ENCODE measurements at regions not wholly inside any gene's neighbourhood (a gene's known extent, or its start where the extent isn't known, plus 50 kb on each side); places are given as distances from the start of the nearest gene placed in this dataset.

GRCh38 chr5:124342584-124342983 is 403.9 kb downstream of the ZNF608 start:
- no peak for TF ChIP-seq CTCF (IDR thresholded peaks at IDR 0.05)
- Histone ChIP-seq H3K4me3 (no peak overlapping the region), H3K27me3 (replicated peaks; ENCODE audit: insufficient read depth) (no peaks in the 10 kb centered on the region), H3K36me3 (no peaks in the 10 kb centered on the region), H3K27ac (peak overlapping the region in 1 of 2 donors; percentile 22), H3K4me1 (ENCODE audit: control insufficient read depth in 1 of 2, low read depth in 2 of 2) (peaks cover 18 to 29% of the 10 kb centered on the region in 2 donors), H3K9me3 (no peaks in the 10 kb centered on the region)
- no peak for DNase-seq (ENCODE audit: low spot score)
- ATAC-seq (ENCODE audit: insufficient number of reproducible peaks, low FRiP score, low read depth), result no peak

DNA sequence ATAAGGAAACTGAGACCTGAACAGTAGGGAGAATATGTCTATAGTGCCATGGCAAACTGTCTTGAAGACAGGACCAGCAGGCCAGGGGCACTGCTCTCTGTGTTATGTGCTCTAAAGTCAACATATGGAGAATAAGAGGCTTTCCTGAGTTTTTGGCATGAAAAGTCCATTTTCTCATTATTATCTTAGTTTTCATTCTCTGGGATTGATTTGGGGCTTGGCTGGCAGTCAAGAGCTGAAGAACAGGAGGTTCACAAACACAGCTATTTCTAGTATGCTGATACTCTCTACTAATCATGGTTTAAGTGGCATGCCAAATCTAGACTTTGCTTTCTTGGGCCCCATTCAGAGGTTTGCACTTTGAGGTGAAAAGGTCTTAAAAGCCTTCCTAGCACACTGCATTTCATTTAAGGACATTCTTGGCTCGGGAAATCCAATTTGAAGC is 404.4 kb downstream of the ZNF608 start:
- ATAC-seq (ENCODE audit: insufficient number of reproducible peaks, low FRiP score, low read depth) (no peak), DNase-seq (ENCODE audit: low spot score) (no peak)
- no peaks in the 10 kb centered on the region for H3K9me3 ChIP-seq

DNA sequence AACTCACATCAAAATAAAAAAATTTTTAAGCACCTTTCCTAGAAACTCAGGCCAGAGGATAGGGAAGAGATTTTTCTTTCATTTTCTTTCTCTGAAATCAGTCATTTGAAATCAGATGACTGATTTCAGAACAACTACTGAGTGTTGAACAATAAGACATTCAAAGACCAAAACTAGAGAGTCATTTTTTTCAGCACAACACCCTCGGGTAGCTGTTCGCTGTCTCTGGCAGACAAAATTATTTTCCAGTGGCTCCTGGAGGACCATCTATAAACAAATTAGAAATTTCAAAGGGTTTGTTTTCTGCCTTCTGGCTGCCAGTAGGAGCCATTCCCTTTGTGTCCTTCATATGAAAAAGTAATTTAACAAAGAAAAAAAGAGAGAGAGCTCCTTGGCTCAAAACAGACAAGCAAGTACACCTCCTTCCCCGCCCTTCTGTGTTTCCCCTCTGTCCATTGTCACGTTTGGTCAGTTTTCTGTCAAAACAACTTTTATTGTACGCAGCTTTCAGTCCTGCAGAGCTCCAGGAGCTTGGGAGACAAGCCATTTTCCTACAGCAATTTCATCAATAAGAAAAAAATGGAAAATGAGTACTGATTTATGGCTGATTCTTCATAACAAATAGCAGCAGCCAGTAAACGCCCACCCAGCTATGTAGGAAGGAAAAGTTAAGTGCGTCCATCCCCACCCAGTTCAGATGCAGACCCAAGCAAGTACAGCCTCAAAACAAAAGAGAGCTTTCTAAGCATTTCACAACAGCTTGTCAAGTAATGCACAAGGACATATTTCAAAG is 405.2 kb downstream of the ZNF608 start:
- H3K36me3 ChIP-seq, result no peaks in the 10 kb centered on the region
- no peak overlapping the region for H3K4me3 ChIP-seq
- no peak for DNase-seq (ENCODE audit: low spot score)
- H3K27me3 ChIP-seq (replicated peaks; ENCODE audit: insufficient read depth), result no peaks in the 10 kb centered on the region
- peaks cover 18 to 29% of the 10 kb centered on the region in 2 donors for H3K4me1 ChIP-seq (ENCODE audit: control insufficient read depth in 1 of 2, low read depth in 2 of 2)
- no peaks in the 10 kb centered on the region for H3K9me3 ChIP-seq
- no peak for TF ChIP-seq CTCF (IDR thresholded peaks at IDR 0.05)
- H3K27ac ChIP-seq, result peak overlapping the region in 1 of 2 donors; percentile 22
- ATAC-seq (ENCODE audit: insufficient number of reproducible peaks, low FRiP score, low read depth), result no peak

More for the DNA sequence above, 404.4 kb downstream of the ZNF608 start:
- Histone ChIP-seq H3K27ac (peak overlapping the region in 1 of 2 donors; percentile 22), H3K4me3 (no peak overlapping the region), H3K36me3 (no peaks in the 10 kb centered on the region), H3K27me3 (replicated peaks; ENCODE audit: insufficient read depth) (no peaks in the 10 kb centered on the region), H3K4me1 (ENCODE audit: control insufficient read depth in 1 of 2, low read depth in 2 of 2) (peaks cover 18 to 29% of the 10 kb centered on the region in 2 donors)
- TF ChIP-seq CTCF (IDR thresholded peaks at IDR 0.05), result no peak

DNA sequence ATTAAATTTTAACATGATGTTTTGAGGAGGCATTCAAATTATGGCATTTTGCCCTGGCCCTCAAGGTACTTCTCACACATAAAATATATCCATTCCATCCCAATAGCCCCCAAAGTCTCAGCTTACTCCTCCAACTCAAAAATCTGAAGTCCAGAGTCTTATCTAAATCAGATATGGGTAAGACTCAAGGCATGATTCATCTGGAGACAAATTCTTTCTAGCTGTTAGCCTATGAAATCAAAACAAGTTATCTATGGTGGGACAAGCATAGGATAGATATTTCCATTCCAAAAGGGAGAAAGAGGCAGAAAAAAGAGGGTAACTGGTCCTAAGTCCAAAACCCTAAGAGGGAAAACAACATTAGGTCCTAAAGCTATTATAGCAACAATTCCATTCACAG is 408.4 kb downstream of the ZNF608 start:
- DNase-seq (ENCODE audit: low spot score) (no peak), ATAC-seq (ENCODE audit: insufficient number of reproducible peaks, low FRiP score, low read depth) (no peak)
- H3K27me3 ChIP-seq (replicated peaks; ENCODE audit: insufficient read depth), result no peaks in the 10 kb centered on the region
- TF ChIP-seq CTCF (IDR thresholded peaks at IDR 0.05), result no peak
- no peaks in the 10 kb centered on the region for H3K36me3 ChIP-seq
- peaks cover 18 to 25% of the 10 kb centered on the region in 2 donors for H3K4me1 ChIP-seq (ENCODE audit: control insufficient read depth in 1 of 2, low read depth in 2 of 2)
- no peak overlapping the region for H3K27ac ChIP-seq
- H3K9me3 ChIP-seq, result no peaks in the 10 kb centered on the region
- H3K4me3 ChIP-seq, result no peak overlapping the region

GRCh38 chr5:124333298-124333979 is 413.0 kb downstream of the ZNF608 start:
- Histone ChIP-seq H3K4me3 (no peak overlapping the region), H3K36me3 (no peaks in the 10 kb centered on the region), H3K4me1 (ENCODE audit: control insufficient read depth in 1 of 2, low read depth in 2 of 2) (no peaks in the 10 kb centered on the region), H3K27ac (no peak overlapping the region), H3K27me3 (replicated peaks; ENCODE audit: insufficient read depth) (no peaks in the 10 kb centered on the region), H3K9me3 (peaks cover 6% of the 10 kb centered on the region)
- DNase-seq (ENCODE audit: low spot score) (no peak), ATAC-seq (ENCODE audit: insufficient number of reproducible peaks, low FRiP score, low read depth) (no peak)
- no peak for TF ChIP-seq CTCF (IDR thresholded peaks at IDR 0.05)

Data from thoracic aorta (tissue), 2 donors.